PFSK-1 (cell line): ENCODE measurements at regions not wholly inside any gene's neighbourhood (a gene's known extent, or its start where the extent isn't known, plus 50 kb on each side); places are given as distances from the start of the nearest gene placed in this dataset.

Experiments
- FOXP2 ChIP-seq: optimal IDR thresholded peaks from 2 replicates; pipeline ENCODE3; 2011; ENCODE audit warnings: borderline replicate concordance, control low read depth, inconsistent platforms; ENCODE audit not compliant: insufficient read depth; ENCODE audit errors: extremely low read length, extremely low read depth
- POLR2AphosphoS5 ChIP-seq: IDR thresholded peaks from 2 replicates; pipeline ENCODE4 v1.6.1; 2012; ENCODE audit warnings: low read depth, mild to moderate bottlenecking, control low read depth, low read length, moderate library complexity
- SIN3A ChIP-seq: IDR thresholded peaks from 2 replicates; pipeline ENCODE4 v1.6.1; 2012; ENCODE audit warnings: mild to moderate bottlenecking, low read length, moderate library complexity, borderline replicate concordance; ENCODE audit not compliant: insufficient read depth
- TAF1 ChIP-seq: IDR thresholded peaks from 2 replicates; pipeline ENCODE4 v1.6.1; 2012; ENCODE audit warnings: low read length, control low read depth, borderline replicate concordance; ENCODE audit not compliant: insufficient read depth
- TF ChIP-seq, protein P1 (sequence below), 2 experiments: IDR thresholded peaks; 2 replicates each; pipeline versions ENCODE4 v1.6.1 to v1.8.0; 2011 to 2012; ENCODE audit warnings: low read depth in 2 of 2, low read length in 2 of 2, control low read depth in 1 of 2, inconsistent platforms in 1 of 2, mild to moderate bottlenecking in 1 of 2, moderate library complexity in 1 of 2; ENCODE audit not compliant: insufficient read depth in 1 of 2

DNA sequence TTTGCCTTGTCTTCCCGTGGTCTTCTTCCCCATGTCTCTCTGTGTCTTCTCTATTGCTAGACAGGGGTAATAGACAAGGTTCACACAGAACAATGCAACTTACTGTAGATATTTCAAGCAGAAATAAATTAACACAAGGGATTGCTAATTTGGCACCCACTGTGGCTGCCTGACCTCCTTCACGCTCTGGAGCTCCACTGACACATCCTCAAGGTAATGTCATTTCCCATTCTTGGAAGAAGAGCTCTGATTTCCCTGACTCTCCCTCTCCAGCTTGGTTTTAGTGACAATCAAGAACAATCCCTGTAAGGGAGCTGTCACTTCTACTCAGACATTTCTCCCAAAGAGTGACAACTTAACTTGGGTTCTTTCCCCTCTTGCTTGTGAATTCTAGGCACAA is 105.4 kb upstream of the NAP1L1 start:
- TF ChIP-seq TAF1, result no peak
- TF ChIP-seq, protein P1, sequence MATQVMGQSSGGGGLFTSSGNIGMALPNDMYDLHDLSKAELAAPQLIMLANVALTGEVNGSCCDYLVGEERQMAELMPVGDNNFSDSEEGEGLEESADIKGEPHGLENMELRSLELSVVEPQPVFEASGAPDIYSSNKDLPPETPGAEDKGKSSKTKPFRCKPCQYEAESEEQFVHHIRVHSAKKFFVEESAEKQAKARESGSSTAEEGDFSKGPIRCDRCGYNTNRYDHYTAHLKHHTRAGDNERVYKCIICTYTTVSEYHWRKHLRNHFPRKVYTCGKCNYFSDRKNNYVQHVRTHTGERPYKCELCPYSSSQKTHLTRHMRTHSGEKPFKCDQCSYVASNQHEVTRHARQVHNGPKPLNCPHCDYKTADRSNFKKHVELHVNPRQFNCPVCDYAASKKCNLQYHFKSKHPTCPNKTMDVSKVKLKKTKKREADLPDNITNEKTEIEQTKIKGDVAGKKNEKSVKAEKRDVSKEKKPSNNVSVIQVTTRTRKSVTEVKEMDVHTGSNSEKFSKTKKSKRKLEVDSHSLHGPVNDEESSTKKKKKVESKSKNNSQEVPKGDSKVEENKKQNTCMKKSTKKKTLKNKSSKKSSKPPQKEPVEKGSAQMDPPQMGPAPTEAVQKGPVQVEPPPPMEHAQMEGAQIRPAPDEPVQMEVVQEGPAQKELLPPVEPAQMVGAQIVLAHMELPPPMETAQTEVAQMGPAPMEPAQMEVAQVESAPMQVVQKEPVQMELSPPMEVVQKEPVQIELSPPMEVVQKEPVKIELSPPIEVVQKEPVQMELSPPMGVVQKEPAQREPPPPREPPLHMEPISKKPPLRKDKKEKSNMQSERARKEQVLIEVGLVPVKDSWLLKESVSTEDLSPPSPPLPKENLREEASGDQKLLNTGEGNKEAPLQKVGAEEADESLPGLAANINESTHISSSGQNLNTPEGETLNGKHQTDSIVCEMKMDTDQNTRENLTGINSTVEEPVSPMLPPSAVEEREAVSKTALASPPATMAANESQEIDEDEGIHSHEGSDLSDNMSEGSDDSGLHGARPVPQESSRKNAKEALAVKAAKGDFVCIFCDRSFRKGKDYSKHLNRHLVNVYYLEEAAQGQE (IDR thresholded peaks at IDR 0.05; ENCODE audit: insufficient read depth in 1 of 2, low read depth in 2 of 2, low read length in 2 of 2), result no peak
- no peak for TF ChIP-seq POLR2AphosphoS5
- no peak for TF ChIP-seq SIN3A
- no peak for TF ChIP-seq FOXP2

DNA sequence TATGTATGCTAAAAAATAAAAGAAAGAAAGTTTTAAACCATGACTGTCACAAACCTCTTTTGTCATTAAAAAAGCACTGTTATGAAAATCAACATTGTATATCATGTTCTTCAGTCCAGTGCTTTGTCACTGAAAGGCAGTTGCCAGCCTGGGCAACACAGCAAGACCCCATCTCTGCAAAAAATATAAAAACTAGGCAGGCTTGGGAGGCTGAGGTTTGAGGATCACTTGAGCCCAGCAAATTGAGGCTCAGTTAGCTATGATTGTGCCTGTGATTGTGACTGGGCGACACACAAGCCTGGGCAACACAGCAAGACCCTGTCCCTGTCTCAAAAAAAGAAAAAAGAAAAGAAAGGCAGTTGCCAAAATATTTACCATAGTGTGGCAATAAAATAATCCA is 102.7 kb upstream of the NAP1L1 start:
- TF ChIP-seq TAF1 (no peak), FOXP2 (no peak), SIN3A (no peak), POLR2AphosphoS5 (no peak)
- TF ChIP-seq, protein P1 (IDR thresholded peaks at IDR 0.05; ENCODE audit: insufficient read depth in 1 of 2, low read depth in 2 of 2, low read length in 2 of 2), result no peak

DNA sequence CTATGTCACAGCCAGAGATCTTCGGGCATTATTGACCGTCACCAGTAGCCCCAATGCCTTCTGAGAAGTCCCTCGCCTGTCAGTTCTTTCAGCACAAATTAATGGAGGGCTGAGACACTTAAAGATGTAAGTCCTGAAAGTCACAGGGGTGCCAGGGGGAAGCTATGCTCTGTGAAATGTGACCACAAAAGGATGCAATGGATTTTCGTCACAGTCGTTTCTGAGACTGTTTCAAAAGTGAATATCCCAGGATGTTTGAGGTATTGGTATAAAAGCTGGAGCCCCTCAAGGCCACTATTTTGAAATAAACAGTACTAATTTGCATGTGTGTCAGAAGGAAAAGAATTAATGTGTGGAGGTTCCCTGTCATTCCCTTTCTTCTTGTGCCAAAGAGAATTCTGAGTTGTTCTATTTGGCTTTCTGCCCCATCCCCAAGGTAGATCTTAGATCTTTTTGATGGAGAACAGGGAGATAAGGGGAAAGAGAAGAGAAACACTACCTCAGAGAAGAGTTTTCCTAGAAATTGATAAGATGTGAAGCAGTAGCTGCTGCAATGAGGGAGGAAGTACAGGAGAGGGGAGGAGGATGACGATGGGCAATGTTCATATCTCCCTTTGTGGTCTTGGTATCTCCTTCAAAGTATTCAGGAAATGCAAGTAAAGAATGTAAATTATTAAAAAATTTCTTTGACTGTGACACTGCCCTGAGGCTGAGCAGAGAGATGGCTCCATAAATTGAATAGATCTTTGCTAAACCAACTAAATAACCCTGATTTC is 101.8 kb upstream of the NAP1L1 start:
- TF ChIP-seq POLR2AphosphoS5, result no peak
- TF ChIP-seq, protein P1 (IDR thresholded peaks at IDR 0.05; ENCODE audit: insufficient read depth in 1 of 2, low read depth in 2 of 2, low read length in 2 of 2), result no peak
- no peak for TF ChIP-seq TAF1
- TF ChIP-seq FOXP2, result no peak
- TF ChIP-seq SIN3A, result no peak

DNA sequence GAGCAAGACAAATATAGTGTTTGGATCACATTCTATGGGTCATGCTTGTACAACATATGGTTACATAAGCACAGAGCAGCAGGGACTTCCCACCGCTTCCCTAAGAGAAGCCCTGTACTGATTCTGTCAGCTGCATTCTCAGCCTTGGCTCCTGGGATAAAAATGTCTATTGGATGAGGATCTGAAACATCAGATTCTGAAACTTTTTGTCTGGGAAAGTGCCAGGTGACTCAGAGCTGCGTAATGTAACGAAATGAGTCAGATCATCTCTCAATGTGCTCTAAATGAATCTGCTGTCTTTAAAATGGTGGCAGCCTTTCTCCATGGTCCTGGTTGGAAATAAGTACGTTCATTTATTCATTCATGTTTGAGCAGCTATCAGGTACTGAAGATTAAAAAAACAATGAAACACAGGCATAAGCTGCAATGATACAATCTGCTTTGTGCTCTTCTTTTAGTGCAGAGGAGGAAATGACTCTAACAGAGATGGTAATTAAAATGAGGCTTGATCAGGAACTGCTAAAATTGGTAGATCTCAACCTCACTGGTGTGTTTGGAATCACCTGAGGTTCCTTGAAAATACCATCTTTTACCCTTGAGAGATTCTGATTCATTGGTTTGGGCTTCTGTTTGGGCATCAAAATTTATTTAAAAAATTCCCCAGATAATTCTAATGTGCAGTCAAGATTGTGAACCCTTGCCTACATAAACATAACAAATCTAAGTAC is 99.1 kb upstream of the NAP1L1 start:
- TF ChIP-seq, protein P1 (IDR thresholded peaks at IDR 0.05; ENCODE audit: insufficient read depth in 1 of 2, low read depth in 2 of 2, low read length in 2 of 2), result peak; percentile 54 to 84; a peak in 2 of 4 replicates
- TF ChIP-seq TAF1 (0 out of 2 replicates have a peak, but pooled peaks have one; percentile 35), SIN3A (no peak)
